Ovary (tissue), 7 donors: ENCODE measurements at regions not wholly inside any gene's neighbourhood (a gene's known extent, or its start where the extent isn't known, plus 50 kb on each side); places are given as distances from the start of the nearest gene placed in this dataset.
"Not testable (repeated sequence)": the region's sequence is repeated elsewhere in the genome, so short reads cannot be mapped to it uniquely, and the experiment has no call there.

ENCODE experiments used
- DNase-seq, 5 donors: peaks; one replicate each; pipeline ENCODE4 v3.0.0-alpha.2; 2019 to 2020
- H3K27ac ChIP-seq, 2 donors: fragments of 200-600 bp; one replicate each; pipeline versions ENCODE4 v1.5.1 to v1.8.0; 2019 to 2022
- H3K27me3 ChIP-seq: fragments of 200-600 bp; one replicate; pipeline ENCODE4 v1.8.0; 2022
- H3K36me3 ChIP-seq: fragments of 200-600 bp; sonication (generic); one replicate; pipeline ENCODE4 v1.5.1; 2019
- H3K4me1 ChIP-seq: one replicate; pipeline ENCODE4 v1.8.1; 2013; ENCODE audit warnings: mild to moderate bottlenecking, moderate library complexity; ENCODE audit not compliant: insufficient read depth
- H3K4me3 ChIP-seq: fragments of 200-600 bp; sonication (generic); one replicate; pipeline ENCODE4 v1.5.1; 2017
- H3K9me3 ChIP-seq, 2 donors: fragments of 200-600 bp in 1 of 2; sonication (generic) in 1 of 2; one replicate each; pipeline versions ENCODE4 v1.5.1 to v1.8.1; 2013 to 2019; ENCODE audit warnings: mild to moderate bottlenecking in 1 of 2, moderate library complexity in 1 of 2
- EP300 ChIP-seq: sonication (generic); formaldehyde crosslinking; IDR thresholded peaks from one replicate; pipeline ENCODE4 v1.6.1; 2017; ENCODE audit warnings: antibody characterized with exemption
- POLR2A ChIP-seq: fragments of 450-650 bp; IDR thresholded peaks from one replicate; pipeline ENCODE4 v1.6.1; 2017; ENCODE audit warnings: antibody characterized with exemption, mild to moderate bottlenecking, moderate library complexity
- WGBS, 3 donors: extraction: QIAGEN DNeasy Blood & Tissue Kit in 1 of 3; methylation state at CpG; one replicate each; pipeline versions ENCODE4 v1.1.5 to v1.1.7; 2013 to 2017; 5-methylcytosine and 5-hydroxymethylcytosine counted together
- intact Hi-C, 4 donors: fragments of 100-400 bp; cut with DNase I; formaldehyde crosslinking; loops; one replicate each; pipeline versions ENCODE4 v1.11.0 to v1.15.1; 2022 to 2023
- TF ChIP-seq, protein P1 (sequence below), 3 donors: fragments of 450-650 bp in 2 of 3; fragments of 200-600 bp in 1 of 3; IDR thresholded peaks; one replicate each; pipeline versions ENCODE4 v1.5.1 to v1.8.0; 2016 to 2022; ENCODE audit warnings: antibody characterized with exemption in 3 of 3, mild to moderate bottlenecking in 1 of 3
- donor health status: DM: no; HTN: no; CAD: no; lungs with moderate emphysema.
- donor health status: DM: no; HTN: no; CAD: no.
- donor health status: Bipolar disorder and iron deficiency.
- donor health status: DM: no; HTN: no; CAD: no.
- donor health status: DM: yes; HTN: yes; CAD: no.

DNA sequence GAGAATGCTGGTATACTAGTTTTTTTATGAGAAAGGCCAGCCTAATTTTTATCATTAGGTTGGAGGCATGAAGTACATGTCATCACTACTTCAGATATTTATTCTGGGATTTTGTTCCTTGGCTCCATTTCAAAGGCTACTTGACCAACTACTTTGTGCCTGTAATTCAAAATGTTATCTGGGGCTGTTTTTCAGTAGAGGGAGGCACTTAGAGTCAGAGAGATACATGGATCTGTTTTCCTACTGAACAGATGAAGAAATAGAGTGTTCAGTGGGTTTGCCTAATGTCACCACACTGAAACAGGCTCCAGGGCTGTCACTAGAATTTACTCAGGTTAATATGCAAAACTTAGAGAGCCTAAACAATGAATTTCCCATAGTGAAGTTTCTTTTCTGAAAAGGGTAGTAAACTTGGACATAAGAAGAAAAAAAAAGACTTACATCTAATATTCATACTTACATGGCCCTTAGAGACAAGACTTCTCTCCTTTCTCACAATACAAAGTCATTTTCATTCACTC is 127.3 kb upstream of the ITGB1 start:
- intact Hi-C loops: no loop called here
- Histone ChIP-seq H3K27me3 (no peaks in the 10 kb centered on the region), H3K36me3 (no peaks in the 10 kb centered on the region), H3K4me1 (no peaks in the 10 kb centered on the region), H3K9me3 (no peaks in the 10 kb centered on the region), H3K27ac (no peak overlapping the region), H3K4me3 (no peak overlapping the region)
- TF ChIP-seq, protein P1, sequence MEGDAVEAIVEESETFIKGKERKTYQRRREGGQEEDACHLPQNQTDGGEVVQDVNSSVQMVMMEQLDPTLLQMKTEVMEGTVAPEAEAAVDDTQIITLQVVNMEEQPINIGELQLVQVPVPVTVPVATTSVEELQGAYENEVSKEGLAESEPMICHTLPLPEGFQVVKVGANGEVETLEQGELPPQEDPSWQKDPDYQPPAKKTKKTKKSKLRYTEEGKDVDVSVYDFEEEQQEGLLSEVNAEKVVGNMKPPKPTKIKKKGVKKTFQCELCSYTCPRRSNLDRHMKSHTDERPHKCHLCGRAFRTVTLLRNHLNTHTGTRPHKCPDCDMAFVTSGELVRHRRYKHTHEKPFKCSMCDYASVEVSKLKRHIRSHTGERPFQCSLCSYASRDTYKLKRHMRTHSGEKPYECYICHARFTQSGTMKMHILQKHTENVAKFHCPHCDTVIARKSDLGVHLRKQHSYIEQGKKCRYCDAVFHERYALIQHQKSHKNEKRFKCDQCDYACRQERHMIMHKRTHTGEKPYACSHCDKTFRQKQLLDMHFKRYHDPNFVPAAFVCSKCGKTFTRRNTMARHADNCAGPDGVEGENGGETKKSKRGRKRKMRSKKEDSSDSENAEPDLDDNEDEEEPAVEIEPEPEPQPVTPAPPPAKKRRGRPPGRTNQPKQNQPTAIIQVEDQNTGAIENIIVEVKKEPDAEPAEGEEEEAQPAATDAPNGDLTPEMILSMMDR (IDR thresholded peaks at IDR 0.05): no peak
- no peak for TF ChIP-seq POLR2A
- TF ChIP-seq EP300: no peak
- no peak for DNase-seq

DNA sequence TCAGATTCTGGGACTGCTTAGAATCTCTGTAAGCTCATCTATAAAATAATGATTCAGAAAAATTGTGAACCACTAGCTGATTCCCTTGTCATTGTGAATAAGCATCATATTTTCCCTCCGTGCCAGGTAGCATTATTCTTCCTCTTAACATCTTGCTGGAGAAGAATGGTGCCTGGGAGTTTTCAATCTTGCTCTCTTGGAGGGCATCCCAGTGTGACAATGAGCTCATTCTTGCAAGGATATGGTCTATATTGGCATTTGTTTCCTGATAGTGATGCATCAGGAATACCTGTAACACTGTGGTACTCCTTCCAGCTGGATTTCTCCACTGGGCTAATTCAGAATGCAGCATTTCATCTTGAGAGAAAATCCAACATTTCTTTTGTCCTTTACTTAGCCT is 126.4 kb upstream of the ITGB1 start:
- Histone ChIP-seq H3K27me3 (no peaks in the 10 kb centered on the region), H3K4me3 (no peak overlapping the region), H3K9me3 (no peaks in the 10 kb centered on the region), H3K4me1 (no peaks in the 10 kb centered on the region), H3K27ac (no peak overlapping the region), H3K36me3 (no peaks in the 10 kb centered on the region)
- TF ChIP-seq EP300 (no peak), POLR2A (no peak)
- TF ChIP-seq, protein P1 (IDR thresholded peaks at IDR 0.05): no peak
- 79 to 100% (median 97%) methylated on average over 1 of the region's 1 CpG for WGBS, 3 donors
- DNase-seq: no peak
- intact Hi-C loops: no loop called here

DNA sequence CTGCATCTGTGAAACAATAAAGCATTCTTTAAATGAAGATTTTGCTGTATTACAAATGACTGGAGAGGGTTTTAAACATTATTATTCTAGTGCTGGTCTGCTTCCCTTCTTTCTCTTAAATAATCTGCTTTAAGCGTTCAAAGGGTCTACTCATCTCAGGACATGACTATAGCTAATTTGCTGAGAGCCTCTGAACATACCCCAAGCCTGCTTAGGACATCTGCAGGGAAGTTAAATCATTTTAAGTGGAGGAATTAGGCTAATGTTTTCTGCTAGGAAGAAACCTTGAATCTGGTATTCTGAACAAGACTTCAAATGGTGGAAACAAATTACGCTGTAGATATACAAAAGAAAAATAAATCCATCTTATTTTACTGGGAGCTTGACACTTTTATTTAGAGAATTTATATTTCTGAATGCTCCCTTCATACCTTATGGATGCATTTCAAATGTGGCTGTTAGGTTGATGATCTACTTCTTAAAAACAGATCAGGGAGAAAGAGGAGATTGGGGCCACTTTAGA is 124.4 kb upstream of the ITGB1 start:
- Histone ChIP-seq H3K9me3 (no peaks in the 10 kb centered on the region), H3K36me3 (no peaks in the 10 kb centered on the region), H3K27ac (no peak overlapping the region), H3K4me1 (no peaks in the 10 kb centered on the region), H3K4me3 (no peak overlapping the region), H3K27me3 (no peaks in the 10 kb centered on the region)
- 71 to 80% (median 78%) methylated on average over 2 of the region's 2 CpGs for WGBS, 3 donors
- intact Hi-C loops: no loop called here
- no peak for TF ChIP-seq POLR2A
- TF ChIP-seq, protein P1 (IDR thresholded peaks at IDR 0.05): no peak
- DNase-seq: no peak

DNA sequence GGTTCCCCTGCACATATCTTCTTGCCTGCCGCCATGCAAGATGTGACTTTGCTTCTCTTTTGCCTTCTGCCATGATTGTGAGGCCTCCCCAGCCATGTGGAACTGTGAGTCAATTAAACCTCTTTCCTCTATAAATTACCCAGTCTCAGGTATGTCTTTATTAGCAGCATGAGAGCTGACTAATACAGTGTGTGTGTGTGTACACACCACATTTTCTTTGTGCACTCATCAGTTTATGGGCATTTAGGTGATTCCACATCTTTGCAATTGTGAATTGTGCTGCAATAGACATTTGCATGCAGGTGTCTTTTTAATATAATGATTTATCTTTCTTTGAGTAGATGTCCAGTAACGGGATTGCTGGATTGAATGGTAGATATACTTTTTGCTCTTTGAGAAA is 122.4 kb upstream of the ITGB1 start:
- H3K27ac ChIP-seq, H3K36me3 ChIP-seq, H3K27me3 ChIP-seq, DNase-seq, H3K4me3 ChIP-seq, H3K9me3 ChIP-seq, intact Hi-C loops, H3K4me1 ChIP-seq: not testable (repeated sequence)
- 71 to 98% (median 96%) methylated on average over 2 of the region's 2 CpGs for WGBS, 3 donors

DNA sequence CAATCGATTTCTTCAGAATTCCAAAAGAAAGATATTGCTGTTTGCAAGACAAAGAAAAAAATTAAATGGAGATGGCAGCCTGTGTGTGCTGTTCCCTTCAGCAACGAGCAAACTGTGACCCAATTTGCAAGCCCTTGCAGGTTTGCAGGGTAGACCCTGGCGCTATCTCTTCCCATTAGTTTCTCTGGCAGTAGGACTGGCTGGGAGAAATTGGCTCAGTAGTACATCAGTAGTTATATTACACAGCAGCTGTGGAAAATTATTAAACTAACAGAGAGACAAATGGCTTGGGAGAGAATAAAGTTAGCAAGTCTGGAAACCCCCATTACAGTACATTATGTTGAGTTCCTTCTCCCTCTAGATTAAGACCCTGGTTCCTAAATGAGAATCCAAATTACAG is 116.4 kb upstream of the ITGB1 start:
- H3K27me3 ChIP-seq: no peaks in the 10 kb centered on the region
- no peaks in the 10 kb centered on the region for H3K36me3 ChIP-seq
- no peak for DNase-seq
- intact Hi-C loops: no loop called here
- H3K9me3 ChIP-seq: no peaks in the 10 kb centered on the region
- no peak overlapping the region for H3K27ac ChIP-seq
- H3K4me3 ChIP-seq: no peak overlapping the region
- WGBS, 3 donors: 32 to 40% (median 33%) methylated on average over 3 of the region's 3 CpGs
- TF ChIP-seq EP300 (no peak), POLR2A (no peak)
- TF ChIP-seq, protein P1 (IDR thresholded peaks at IDR 0.05): no peak
- peaks cover 3% of the 10 kb centered on the region for H3K4me1 ChIP-seq
